Forelimb muscle (tissue), 1 donor: ENCODE measurements at regions not wholly inside any gene's neighbourhood (a gene's known extent, or its start where the extent isn't known, plus 50 kb on each side); places are given as distances from the start of the nearest gene placed in this dataset.

ENCODE experiments used
- DNase-seq: peaks from one replicate; pipeline ENCODE4 v3.0.0-alpha.2; 2013; ENCODE audit warnings: low read depth

- DNase-seq: peak; percentile 49
Measured at GRCh38 chr13:106981051-106981450, 413.1 kb upstream of the ARGLU1 start.

GRCh38 chr13:106967391-106967790 lies 399.5 kb upstream of the ARGLU1 start:
- no peak for DNase-seq

- DNase-seq: no peak
Measured at GRCh38 chr13:106963151-106963550, 395.2 kb upstream of the ARGLU1 start.

DNA sequence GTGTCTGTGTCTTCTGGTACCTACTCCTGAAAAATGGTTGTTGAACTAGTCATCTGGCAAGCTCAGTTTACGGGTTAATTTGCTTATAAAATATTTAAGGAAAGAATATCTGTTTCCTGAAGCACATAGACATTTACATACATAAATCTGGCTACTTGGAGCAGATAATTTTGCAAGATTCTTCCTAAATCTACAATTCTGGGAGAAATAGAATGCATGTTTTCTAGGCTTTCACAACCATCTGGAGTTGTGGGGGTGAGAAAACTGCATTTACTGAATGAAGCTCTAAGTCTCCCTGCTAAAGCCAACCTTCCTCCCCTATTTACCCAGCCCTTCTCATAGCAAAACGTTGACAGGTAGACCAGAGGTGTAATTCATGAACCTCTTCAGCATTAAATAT lies 393.7 kb upstream of the ARGLU1 start:
- DNase-seq: no peak

DNA sequence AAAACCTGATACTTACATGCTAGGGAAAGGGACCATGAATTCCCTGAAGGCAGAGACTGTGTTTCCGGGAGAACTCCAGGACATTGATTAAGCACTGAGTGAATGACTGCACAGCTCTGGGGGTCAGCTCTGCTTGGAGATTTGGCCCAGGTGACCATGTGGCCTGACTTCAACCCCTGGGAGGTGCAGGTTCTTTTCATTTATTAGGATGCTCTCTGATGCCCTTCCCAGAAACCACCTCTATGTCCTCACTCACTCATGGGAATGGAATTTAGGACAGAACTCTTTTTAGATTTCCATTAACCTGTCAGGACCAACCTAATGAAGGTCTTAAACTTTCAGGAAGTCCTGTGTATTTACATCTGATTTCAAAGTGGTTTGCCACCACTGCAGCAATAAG lies 393.3 kb upstream of the ARGLU1 start:
- DNase-seq: no peak

DNA sequence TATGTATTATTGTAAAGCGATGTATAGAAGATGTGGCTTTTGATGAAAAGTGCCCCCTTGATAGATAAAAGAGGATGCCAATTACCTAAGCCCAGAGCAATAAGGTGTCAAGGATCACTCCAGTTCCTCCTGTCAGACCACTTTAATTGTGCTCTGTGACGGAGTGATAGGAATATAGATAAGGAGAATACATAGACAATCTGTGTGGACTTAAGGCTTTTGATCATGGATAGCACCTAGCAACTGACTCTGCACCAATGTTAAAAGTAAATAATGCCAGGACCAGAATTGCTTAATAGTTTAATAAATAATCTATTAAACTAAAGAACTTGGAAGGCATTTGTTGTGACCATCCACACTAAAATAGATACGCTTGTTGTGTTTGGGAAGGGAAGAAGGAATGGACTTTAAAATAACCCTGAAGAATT lies 390.7 kb upstream of the ARGLU1 start:
- DNase-seq: no peak

- no peak for DNase-seq
Measured at GRCh38 chr13:106942563-106942962, 374.6 kb upstream of the ARGLU1 start.

DNA sequence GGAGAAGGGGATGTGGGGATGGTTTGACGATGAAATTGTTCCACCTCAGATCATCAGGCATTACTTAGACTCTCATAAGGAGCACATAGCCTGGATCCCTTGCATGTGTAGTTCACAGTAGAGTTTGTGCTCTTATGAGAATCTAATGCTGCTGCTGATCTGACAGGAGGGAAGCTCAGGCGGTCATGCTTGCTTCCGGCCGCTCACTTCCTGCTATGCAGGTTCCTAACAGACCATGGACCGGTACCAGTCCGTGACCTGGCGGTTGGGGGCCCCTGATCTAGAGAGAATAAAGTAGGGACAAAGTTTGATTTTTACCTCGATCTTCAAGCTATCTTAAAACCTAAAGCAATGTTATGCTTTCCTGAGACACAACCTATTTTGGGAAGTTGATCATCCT lies 373.8 kb upstream of the ARGLU1 start:
- no peak for DNase-seq

- DNase-seq: no peak
Measured at GRCh38 chr13:106927421-106927820, 359.5 kb upstream of the ARGLU1 start.

GRCh38 chr13:106922384-106922783 lies 354.4 kb upstream of the ARGLU1 start:
- DNase-seq: no peak

- no peak for DNase-seq
Measured at GRCh38 chr13:106919638-106920037, 351.7 kb upstream of the ARGLU1 start.

GRCh38 chr13:106919133-106919532 lies 351.2 kb upstream of the ARGLU1 start:
- DNase-seq: no peak

- no peak for DNase-seq
Measured at GRCh38 chr13:106918557-106918860, 350.6 kb upstream of the ARGLU1 start.

GRCh38 chr13:106917673-106918556 lies 350.0 kb upstream of the ARGLU1 start:
- DNase-seq: peak; percentile 41

- no peak for DNase-seq
Measured at GRCh38 chr13:106917024-106917571, 349.2 kb upstream of the ARGLU1 start.

DNA sequence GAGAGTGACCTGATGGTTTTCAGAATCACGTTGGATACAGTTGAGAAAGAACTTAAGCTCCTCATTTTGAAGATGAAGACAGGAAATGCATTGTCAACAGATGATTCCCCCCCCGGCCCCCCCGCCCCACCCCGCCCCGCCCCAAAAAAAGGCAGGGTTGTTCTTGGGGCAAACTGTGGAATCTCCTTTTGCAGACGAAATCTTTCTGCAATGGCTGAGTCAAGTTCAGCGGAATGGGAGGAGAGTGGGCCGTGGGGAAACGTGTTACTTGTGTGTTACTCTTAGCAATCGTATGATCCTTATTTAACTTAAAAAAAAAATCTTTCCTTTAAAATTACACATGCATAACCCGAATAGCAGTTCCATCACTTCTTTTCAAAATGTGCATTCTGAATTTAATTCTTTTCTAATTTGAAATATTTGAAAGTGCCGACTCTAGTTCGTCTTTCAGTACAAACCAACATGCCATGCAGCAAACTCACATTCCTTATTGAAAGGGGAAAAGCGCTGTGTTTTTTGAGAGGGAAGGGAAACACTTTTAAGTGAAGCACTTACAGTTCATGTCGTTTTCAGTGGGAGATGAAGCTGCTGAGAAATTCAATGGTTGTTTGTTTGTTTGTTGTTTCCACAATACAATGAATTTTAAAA lies 348.5 kb upstream of the ARGLU1 start:
- DNase-seq: no peak

- no peak for DNase-seq
Measured at GRCh38 chr13:106915146-106915545, 347.2 kb upstream of the ARGLU1 start.

DNA sequence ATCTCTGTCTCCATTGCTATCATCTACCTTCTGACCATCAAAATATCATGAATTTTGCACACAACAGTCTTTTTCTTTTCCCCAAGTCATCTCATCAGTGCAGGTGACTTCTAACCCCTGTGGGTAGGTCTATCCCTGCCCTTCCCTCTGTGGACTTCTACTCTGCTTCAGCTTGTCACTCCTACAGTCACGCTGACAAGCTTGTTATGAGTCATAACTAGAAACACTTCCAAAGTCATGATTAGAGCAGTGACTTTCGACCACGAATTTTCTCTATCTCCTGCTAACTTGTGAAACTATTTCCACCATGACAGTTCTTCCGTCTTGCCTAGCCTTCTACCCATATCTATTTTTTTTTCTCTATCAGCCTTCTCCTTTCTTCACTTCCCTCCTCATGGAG lies 343.7 kb upstream of the ARGLU1 start:
- no peak for DNase-seq

DNA sequence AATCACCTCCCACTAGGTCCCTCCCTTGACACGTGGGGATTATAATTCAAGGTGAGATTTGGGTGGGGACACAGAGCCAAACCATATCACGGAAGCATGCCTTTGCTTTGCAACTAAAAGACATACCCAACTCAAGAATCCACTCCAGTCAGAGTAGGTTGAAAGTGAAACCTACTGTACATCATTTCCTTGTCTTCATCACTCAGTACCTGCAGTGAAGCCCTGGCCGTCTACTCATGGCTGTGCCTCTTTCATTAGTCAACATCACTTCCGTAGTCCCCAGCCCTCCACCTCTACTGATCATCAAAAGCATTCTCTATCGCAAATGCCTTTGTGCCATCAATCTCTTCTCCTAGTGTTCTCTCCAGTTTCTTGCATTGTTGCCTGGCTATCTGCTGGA lies 343.1 kb upstream of the ARGLU1 start:
- DNase-seq: no peak

DNA sequence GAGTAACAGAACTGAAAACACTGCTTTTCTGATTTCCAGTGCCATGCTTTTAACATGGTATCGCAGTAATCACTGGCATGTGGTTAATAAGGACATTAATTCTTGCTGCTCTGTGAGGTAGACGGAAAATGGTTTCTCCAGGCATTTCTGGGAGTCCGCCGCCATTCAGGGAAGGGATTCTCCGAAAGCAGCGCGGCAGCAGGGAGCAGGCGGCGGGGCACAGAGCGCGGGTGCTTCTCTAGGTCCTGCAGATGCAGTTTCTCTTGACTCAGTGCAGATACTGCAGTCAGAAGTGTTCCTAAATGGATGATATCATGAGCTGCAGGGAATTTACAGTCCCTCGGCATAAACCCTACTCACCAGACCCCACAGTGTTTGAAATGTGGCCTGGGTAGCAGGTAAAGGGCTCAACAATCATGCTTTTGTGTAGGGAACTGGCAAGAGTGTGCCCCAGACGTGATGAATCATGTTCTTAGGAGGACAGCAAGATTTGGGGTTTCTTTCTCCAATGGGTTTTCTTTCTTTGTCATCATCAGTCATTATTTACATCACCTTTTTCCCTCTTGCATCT lies 338.6 kb upstream of the ARGLU1 start:
- DNase-seq: no peak

GRCh38 chr13:106905380-106906162 lies 337.6 kb upstream of the ARGLU1 start:
- no peak for DNase-seq

DNA sequence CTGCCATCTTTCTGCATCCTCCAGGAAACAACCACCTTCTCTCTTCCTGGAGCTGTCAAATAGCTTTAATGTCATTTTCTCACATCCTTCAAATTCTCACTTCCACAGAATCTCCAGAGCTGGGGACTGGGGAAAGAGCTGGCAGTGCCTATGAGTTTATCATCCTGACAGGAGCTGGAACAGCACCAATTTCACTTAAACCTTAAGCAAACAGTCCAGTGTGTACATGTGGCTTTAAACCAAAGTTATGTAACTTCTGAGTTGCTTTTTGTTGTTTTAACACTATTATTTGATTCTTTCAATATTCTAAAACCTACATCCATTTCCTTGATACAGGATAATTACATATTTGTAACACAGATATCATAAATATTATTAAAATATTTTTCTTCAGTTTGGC lies 331.5 kb upstream of the ARGLU1 start:
- no peak for DNase-seq
